C4-2B (cell line): ENCODE measurements at regions not wholly inside any gene's neighbourhood (a gene's known extent, or its start where the extent isn't known, plus 50 kb on each side); places are given as distances from the start of the nearest gene placed in this dataset.

Experiments used
- ZFX ChIP-seq: fragments of 450-650 bp; IDR thresholded peaks from 2 replicates; pipeline ENCODE4 v1.6.1; 2017
- TF ChIP-seq, protein P1 (sequence below): fragments of 450-650 bp; conservative IDR thresholded peaks from 2 replicates; pipeline ENCODE4 v1.5.1; 2017; ENCODE audit warnings: mild to moderate bottlenecking

GRCh38 chr2:20107352-20107751 is 55.9 kb upstream of the LAPTM4A start:
- TF ChIP-seq, protein P1, sequence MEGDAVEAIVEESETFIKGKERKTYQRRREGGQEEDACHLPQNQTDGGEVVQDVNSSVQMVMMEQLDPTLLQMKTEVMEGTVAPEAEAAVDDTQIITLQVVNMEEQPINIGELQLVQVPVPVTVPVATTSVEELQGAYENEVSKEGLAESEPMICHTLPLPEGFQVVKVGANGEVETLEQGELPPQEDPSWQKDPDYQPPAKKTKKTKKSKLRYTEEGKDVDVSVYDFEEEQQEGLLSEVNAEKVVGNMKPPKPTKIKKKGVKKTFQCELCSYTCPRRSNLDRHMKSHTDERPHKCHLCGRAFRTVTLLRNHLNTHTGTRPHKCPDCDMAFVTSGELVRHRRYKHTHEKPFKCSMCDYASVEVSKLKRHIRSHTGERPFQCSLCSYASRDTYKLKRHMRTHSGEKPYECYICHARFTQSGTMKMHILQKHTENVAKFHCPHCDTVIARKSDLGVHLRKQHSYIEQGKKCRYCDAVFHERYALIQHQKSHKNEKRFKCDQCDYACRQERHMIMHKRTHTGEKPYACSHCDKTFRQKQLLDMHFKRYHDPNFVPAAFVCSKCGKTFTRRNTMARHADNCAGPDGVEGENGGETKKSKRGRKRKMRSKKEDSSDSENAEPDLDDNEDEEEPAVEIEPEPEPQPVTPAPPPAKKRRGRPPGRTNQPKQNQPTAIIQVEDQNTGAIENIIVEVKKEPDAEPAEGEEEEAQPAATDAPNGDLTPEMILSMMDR, result no peak
- no peak for TF ChIP-seq ZFX
